Karpas-422 (cell line): ENCODE measurements at regions not wholly inside any gene's neighbourhood (a gene's known extent, or its start where the extent isn't known, plus 50 kb on each side); places are given as distances from the start of the nearest gene placed in this dataset.

ENCODE experiments used
- DNase-seq: peaks from one replicate; pipeline ENCODE4 v3.0.0-alpha.2; 2015
- H2AFZ ChIP-seq: fragments of 200-600 bp; sonication (generic); 2 replicates; pipeline ENCODE4 v1.6.1; 2014; ENCODE audit warnings: antibody characterized with exemption, low read length, mixed read lengths
- H3K27ac ChIP-seq: fragments of 200-600 bp; sonication (generic); 2 replicates; pipeline ENCODE4 v1.5.1; 2014; ENCODE audit warnings: mild to moderate bottlenecking, low read length, moderate library complexity
- H3K27me3 ChIP-seq: fragments of 200-600 bp; sonication (generic); 2 replicates; pipeline ENCODE4 v1.6.1; 2014; ENCODE audit warnings: low read length, mixed read lengths
- H3K36me3 ChIP-seq: fragments of 200-600 bp; sonication (generic); 2 replicates; pipeline ENCODE4 v1.6.1; 2014; ENCODE audit warnings: low read length, mixed read lengths; ENCODE audit not compliant: insufficient read depth
- H3K4me1 ChIP-seq: fragments of 200-600 bp; sonication (generic); 2 replicates; pipeline ENCODE4 v1.6.1; 2014; ENCODE audit warnings: mild to moderate bottlenecking, low read length, mixed read lengths
- H3K4me2 ChIP-seq: fragments of 200-600 bp; sonication (generic); 2 replicates; pipeline ENCODE4 v1.6.1; 2014; ENCODE audit warnings: low read length, low read depth, mild to moderate bottlenecking; ENCODE audit not compliant: poor library complexity, severe bottlenecking
- H3K4me3 ChIP-seq: fragments of 200-600 bp; sonication (generic); 2 replicates; pipeline ENCODE4 v1.5.1; 2014; ENCODE audit warnings: mild to moderate bottlenecking, antibody characterized with exemption, low read length, mixed read lengths
- H3K79me2 ChIP-seq: fragments of 200-600 bp; sonication (generic); 2 replicates; pipeline ENCODE4 v1.6.1; 2014; ENCODE audit warnings: mild to moderate bottlenecking, low read length, mixed read lengths
- H3K9ac ChIP-seq: fragments of 200-600 bp; sonication (generic); 2 replicates; pipeline ENCODE4 v1.6.0; 2014; ENCODE audit warnings: low read length
- H3K9me2 ChIP-seq: fragments of 200-600 bp; sonication (generic), shearing (Covaris generic); replicated peaks from 2 replicates; pipeline ENCODE4 v1.6.0; 2014; ENCODE audit warnings: mild to moderate bottlenecking, low read length, moderate library complexity; ENCODE audit not compliant: insufficient read depth
- H3K9me3 ChIP-seq: fragments of 300-700, 200-600 bp; sonication (generic); 2 replicates; pipeline ENCODE4 v1.6.1; 2014; ENCODE audit warnings: low read length, mixed read lengths
- H4K20me1 ChIP-seq: fragments of 200-600 bp; sonication (generic); 2 replicates; pipeline ENCODE4 v1.6.1; 2014; ENCODE audit warnings: mild to moderate bottlenecking, antibody characterized with exemption, low read length, low read depth; ENCODE audit not compliant: insufficient read depth

DNA sequence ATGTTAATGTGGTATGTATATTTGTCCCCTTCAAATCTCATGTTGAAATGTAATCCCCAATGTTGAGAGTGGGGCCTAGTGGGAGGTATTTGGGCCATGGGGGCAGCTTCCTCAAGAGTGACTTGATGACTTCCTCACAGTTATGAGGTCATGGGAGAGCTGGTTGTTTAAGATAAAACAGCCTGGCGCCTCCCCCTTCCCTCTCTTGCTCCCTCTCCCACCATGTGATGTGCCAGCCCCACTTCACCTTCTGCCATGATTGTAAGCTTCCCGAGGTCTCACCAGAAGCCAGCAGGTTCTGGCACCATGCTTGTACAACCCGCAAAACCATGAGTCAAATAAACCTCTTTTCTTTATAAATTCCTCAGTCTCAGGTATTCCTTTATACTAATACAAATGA is 258.3 kb upstream of the POU3F3 start:
- no peak for DNase-seq
- H4K20me1 ChIP-seq, result no peaks in the 10 kb centered on the region
- no peak overlapping the region for H3K4me3 ChIP-seq
- H3K79me2 ChIP-seq, result no peaks in the 10 kb centered on the region
- no peaks in the 10 kb centered on the region for H3K9me3 ChIP-seq
- H3K27me3 ChIP-seq, result no peaks in the 10 kb centered on the region
- H2AFZ ChIP-seq, result no peak overlapping the region
- H3K9me2 ChIP-seq, result no peaks in the 10 kb centered on the region
- no peak overlapping the region for H3K9ac ChIP-seq
- H3K4me2 ChIP-seq, result no peak overlapping the region
- H3K4me1 ChIP-seq, result no peaks in the 10 kb centered on the region
- H3K36me3 ChIP-seq, result no peaks in the 10 kb centered on the region
- H3K27ac ChIP-seq, result no peak overlapping the region

DNA sequence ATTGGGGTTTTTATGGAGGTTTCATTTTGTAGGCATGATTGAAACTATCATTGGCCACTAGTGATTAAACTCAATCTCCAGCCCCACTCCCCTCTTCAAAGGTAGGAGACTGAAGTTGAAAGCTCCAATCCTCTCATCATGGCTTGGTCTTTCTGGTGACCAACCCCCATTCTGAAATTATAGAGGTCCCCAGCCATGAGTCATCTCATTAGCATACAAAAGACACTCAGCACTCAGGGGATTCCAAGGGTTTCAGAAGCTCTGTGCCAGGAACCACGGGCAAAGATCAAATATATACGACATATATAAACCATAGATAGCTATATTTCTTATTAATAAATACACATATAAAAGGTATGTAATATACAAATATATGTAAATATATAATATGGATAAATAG is 256.0 kb upstream of the POU3F3 start:
- H3K9me3 ChIP-seq, result no peaks in the 10 kb centered on the region
- no peak overlapping the region for H3K4me2 ChIP-seq
- no peaks in the 10 kb centered on the region for H3K4me1 ChIP-seq
- H2AFZ ChIP-seq, result no peak overlapping the region
- H3K79me2 ChIP-seq, result no peaks in the 10 kb centered on the region
- H3K9ac ChIP-seq, result no peak overlapping the region
- H3K9me2 ChIP-seq, result no peaks in the 10 kb centered on the region
- H4K20me1 ChIP-seq, result no peaks in the 10 kb centered on the region
- no peaks in the 10 kb centered on the region for H3K27me3 ChIP-seq
- no peaks in the 10 kb centered on the region for H3K36me3 ChIP-seq
- no peak overlapping the region for H3K27ac ChIP-seq
- no peak for DNase-seq
- H3K4me3 ChIP-seq, result no peak overlapping the region

DNA sequence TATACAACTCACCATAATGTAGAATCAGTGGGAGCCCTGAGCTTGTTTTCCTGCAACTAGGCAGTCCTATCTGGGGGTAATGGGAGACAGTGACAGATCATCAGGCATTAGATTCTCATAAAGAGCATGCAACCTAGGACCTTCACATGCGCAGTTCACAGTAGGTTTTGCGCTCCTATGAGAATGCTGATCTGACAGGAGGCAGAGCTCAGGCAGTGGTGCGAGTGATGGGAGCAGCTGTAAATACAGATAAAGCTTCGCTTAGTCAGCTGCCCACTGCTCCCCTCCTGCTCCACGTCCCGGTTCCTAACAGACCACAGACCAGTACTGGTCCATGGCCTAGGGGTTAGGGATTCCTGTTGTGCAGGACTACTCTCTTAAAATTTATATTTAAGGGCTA is 255.3 kb upstream of the POU3F3 start:
- Histone ChIP-seq H3K4me3 (no peak overlapping the region), H3K27ac (no peak overlapping the region), H3K9me2 (no peaks in the 10 kb centered on the region), H3K4me2 (no peak overlapping the region), H3K4me1 (no peaks in the 10 kb centered on the region), H4K20me1 (no peaks in the 10 kb centered on the region), H2AFZ (no peak overlapping the region), H3K9ac (no peak overlapping the region), H3K9me3 (no peaks in the 10 kb centered on the region), H3K36me3 (no peaks in the 10 kb centered on the region), H3K27me3 (no peaks in the 10 kb centered on the region), H3K79me2 (no peaks in the 10 kb centered on the region)
- DNase-seq, result no peak

DNA sequence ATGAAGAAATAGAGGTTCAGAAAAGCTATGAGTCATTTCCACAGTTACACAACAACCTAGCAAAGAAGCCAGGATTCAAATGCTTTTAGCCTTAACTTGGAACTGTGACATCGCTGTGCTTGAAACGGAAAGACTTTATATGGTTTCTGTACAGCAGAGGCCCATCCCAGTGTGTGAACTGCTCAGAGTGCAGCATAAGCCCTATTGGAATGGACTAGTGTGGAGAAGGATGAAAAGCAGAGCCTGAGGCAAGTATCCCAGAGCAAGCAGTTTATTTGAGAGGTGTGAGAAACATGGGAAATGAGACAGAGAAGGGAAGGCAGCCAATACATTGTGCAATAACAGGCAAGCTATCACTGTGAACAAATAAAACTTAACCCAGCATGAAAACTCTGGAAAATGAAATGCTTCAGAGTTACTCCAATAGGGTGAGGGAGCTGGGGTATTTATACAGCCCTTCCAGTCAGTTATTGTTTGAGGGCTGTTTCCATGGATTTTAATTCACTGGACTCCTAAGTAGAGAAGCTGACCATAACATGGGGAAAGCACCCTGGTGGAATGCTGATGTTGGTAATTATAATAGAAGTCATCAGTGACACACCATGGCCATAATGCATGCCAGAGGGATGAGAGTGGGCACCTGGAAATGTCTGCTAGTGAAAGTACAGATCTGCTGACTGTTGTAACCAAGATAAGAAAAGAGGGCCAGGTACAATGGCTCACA is 254.0 kb upstream of the POU3F3 start:
- Histone ChIP-seq H3K9me3 (no peaks in the 10 kb centered on the region), H3K9me2 (no peaks in the 10 kb centered on the region), H3K4me3 (no peak overlapping the region), H3K4me2 (no peak overlapping the region), H3K27me3 (no peaks in the 10 kb centered on the region), H3K4me1 (no peaks in the 10 kb centered on the region), H4K20me1 (no peaks in the 10 kb centered on the region), H3K9ac (no peak overlapping the region), H3K79me2 (no peaks in the 10 kb centered on the region), H2AFZ (no peak overlapping the region), H3K36me3 (no peaks in the 10 kb centered on the region), H3K27ac (no peak overlapping the region)
- DNase-seq, result no peak

DNA sequence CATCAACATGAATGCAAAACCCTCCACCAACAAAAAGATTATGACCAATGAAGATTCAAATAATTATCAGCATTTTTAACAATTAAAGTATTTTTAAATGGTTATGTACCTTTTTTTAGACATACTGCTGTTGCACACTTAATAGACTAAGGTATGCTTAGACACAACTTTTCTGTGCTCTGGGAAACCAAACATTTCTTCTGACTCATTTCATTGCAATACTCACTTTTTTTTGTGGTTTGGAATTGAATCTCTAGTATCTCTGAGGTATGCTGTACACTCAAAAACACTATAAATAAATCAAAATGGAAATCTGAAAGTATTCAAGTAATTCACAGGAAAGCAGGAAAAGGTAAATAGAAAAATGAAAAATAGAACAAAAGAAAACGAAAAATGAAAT is 247.9 kb upstream of the POU3F3 start:
- Histone ChIP-seq H3K27ac (no peak overlapping the region), H2AFZ (no peak overlapping the region), H3K9me3 (no peaks in the 10 kb centered on the region), H3K9ac (no peak overlapping the region), H3K4me1 (no peaks in the 10 kb centered on the region), H3K4me2 (no peak overlapping the region), H3K27me3 (no peaks in the 10 kb centered on the region), H3K36me3 (no peaks in the 10 kb centered on the region), H3K79me2 (no peaks in the 10 kb centered on the region), H3K4me3 (no peak overlapping the region), H3K9me2 (no peaks in the 10 kb centered on the region), H4K20me1 (no peaks in the 10 kb centered on the region)
- DNase-seq, result no peak

DNA sequence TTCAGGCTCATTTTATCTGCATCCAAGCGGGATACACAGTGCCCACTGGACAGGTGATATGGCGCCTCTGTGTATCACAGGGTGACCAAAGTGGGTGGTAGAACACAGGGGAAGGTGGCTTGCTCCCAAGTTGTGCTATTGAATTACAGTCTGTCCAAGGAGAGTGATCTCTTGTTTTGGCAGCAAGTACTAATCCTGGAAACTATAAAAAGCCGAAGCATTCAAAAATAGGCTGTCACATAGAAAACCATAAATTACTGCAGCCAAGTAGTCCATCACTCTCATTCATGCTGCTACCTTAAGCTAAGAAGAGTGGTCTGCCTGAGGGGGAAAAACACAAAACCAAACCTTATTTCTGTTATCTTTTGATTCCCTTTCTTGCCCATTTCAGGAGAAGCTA is 237.1 kb upstream of the POU3F3 start:
- DNase-seq, result no peak
- H3K9me3 ChIP-seq, result no peaks in the 10 kb centered on the region
- H3K4me1 ChIP-seq, result no peaks in the 10 kb centered on the region
- no peaks in the 10 kb centered on the region for H3K9me2 ChIP-seq
- no peaks in the 10 kb centered on the region for H3K79me2 ChIP-seq
- H3K4me2 ChIP-seq, result no peak overlapping the region
- H3K27me3 ChIP-seq, result no peaks in the 10 kb centered on the region
- H3K4me3 ChIP-seq, result no peak overlapping the region
- H3K9ac ChIP-seq, result no peak overlapping the region
- H3K36me3 ChIP-seq, result no peaks in the 10 kb centered on the region
- no peak overlapping the region for H2AFZ ChIP-seq
- H3K27ac ChIP-seq, result no peak overlapping the region
- no peaks in the 10 kb centered on the region for H4K20me1 ChIP-seq

DNA sequence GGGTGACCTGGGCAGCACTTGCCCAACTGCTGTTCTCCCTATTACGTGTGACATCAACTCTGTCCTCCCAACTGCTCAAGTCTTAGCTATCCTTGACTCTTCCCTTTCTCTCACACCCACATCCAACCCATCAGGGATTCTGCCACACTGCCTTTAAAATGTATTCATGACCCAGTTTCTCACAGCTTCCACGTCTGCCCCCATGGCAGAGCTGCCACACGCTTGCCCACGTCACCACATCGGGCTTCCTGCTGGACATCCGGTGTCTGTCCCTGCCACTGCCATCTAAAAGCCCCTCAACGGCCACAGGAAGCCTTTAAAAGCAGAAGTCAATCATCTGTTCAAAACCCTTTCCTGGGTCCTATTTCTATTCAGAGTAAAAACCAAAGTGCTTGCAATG is 233.1 kb upstream of the POU3F3 start:
- Histone ChIP-seq H3K79me2 (no peaks in the 10 kb centered on the region), H2AFZ (no peak overlapping the region), H3K27ac (no peak overlapping the region), H3K9me2 (no peaks in the 10 kb centered on the region), H3K4me3 (no peak overlapping the region), H3K9me3 (no peaks in the 10 kb centered on the region), H3K36me3 (no peaks in the 10 kb centered on the region), H3K27me3 (no peaks in the 10 kb centered on the region), H3K4me1 (no peaks in the 10 kb centered on the region), H4K20me1 (no peaks in the 10 kb centered on the region), H3K9ac (no peak overlapping the region), H3K4me2 (no peak overlapping the region)
- DNase-seq, result no peak

DNA sequence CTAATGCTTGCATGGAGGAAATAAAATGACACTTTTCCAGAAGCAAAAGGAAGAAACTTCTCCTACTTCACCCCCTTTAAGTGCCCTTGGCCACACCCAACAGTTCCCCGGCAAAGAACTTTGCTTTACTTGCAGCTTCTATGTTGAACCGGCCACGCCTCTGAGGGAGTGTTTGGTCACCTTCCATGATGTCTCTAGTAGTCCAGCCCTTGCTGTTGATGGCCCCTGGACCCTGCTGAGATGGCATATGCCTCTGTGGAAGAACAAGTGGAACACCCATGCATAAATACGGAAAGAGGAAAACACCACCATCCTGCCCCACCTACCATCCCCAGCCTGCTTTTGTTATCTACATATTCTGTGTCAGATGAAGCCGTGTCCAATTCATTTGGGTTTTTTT is 218.3 kb upstream of the POU3F3 start:
- no peaks in the 10 kb centered on the region for H3K36me3 ChIP-seq
- no peaks in the 10 kb centered on the region for H3K27me3 ChIP-seq
- no peak overlapping the region for H3K27ac ChIP-seq
- H2AFZ ChIP-seq, result no peak overlapping the region
- H3K79me2 ChIP-seq, result no peaks in the 10 kb centered on the region
- H4K20me1 ChIP-seq, result no peaks in the 10 kb centered on the region
- no peaks in the 10 kb centered on the region for H3K4me1 ChIP-seq
- no peak for DNase-seq
- no peak overlapping the region for H3K9ac ChIP-seq
- H3K9me2 ChIP-seq, result no peaks in the 10 kb centered on the region
- no peak overlapping the region for H3K4me2 ChIP-seq
- no peak overlapping the region for H3K4me3 ChIP-seq
- no peaks in the 10 kb centered on the region for H3K9me3 ChIP-seq
